ENCODE measurements at regions not wholly inside any gene's neighbourhood (a gene's known extent, or its start where the extent isn't known, plus 50 kb on each side); places are given as distances from the start of the nearest gene placed in this dataset.

GRCh38 chr18:27685807-27686412 lies 491.0 kb downstream of the CDH2 start:
- TF ChIP-seq CTCF (IDR thresholded peaks at IDR 0.05): no peak
- intact Hi-C loops (cut with DNase I, micrococcal nuclease): no loop called here
- DNase-seq (peak in 1 of 3 donors; percentile 60), ATAC-seq (no peak)
- no peak overlapping the region for H3K4me3 ChIP-seq
- H3K4me1 ChIP-seq (ENCODE audit: low read depth): no peaks in the 10 kb centered on the region
- no peaks in the 10 kb centered on the region for H3K36me3 ChIP-seq (ENCODE audit: low read depth)
- H3K9me3 ChIP-seq: no peaks in the 10 kb centered on the region

- DNase-seq (no peak), ATAC-seq (no peak)
- Histone ChIP-seq H3K4me1 (ENCODE audit: low read depth) (no peaks in the 10 kb centered on the region), H3K36me3 (ENCODE audit: low read depth) (no peaks in the 10 kb centered on the region), H3K9me3 (no peaks in the 10 kb centered on the region), H3K4me3 (no peak overlapping the region)
- no peak for TF ChIP-seq CTCF (IDR thresholded peaks at IDR 0.05)
- intact Hi-C loops (cut with DNase I, micrococcal nuclease): no loop called here
Observed at GRCh38 chr18:27685091-27685490, 491.8 kb downstream of the CDH2 start.

- no peak for DNase-seq
- intact Hi-C loops (cut with DNase I, micrococcal nuclease): no loop called here
- Histone ChIP-seq H3K36me3 (ENCODE audit: low read depth) (no peaks in the 10 kb centered on the region), H3K4me3 (no peak overlapping the region), H3K4me1 (ENCODE audit: low read depth) (no peaks in the 10 kb centered on the region), H3K9me3 (no peaks in the 10 kb centered on the region)
- no peak for ATAC-seq
- no peak for TF ChIP-seq CTCF (IDR thresholded peaks at IDR 0.05)
Observed at GRCh38 chr18:27674411-27674810, 489.3 kb upstream of the CHST9 start.

- DNase-seq (no peak), ATAC-seq (no peak)
- intact Hi-C loops (cut with DNase I, micrococcal nuclease): no loop called here
- Histone ChIP-seq H3K36me3 (ENCODE audit: low read depth) (no peaks in the 10 kb centered on the region), H3K4me3 (no peak overlapping the region), H3K9me3 (no peaks in the 10 kb centered on the region), H3K4me1 (ENCODE audit: low read depth) (no peaks in the 10 kb centered on the region)
- TF ChIP-seq CTCF (IDR thresholded peaks at IDR 0.05): no peak
Observed at GRCh38 chr18:27673861-27674260, 488.8 kb upstream of the CHST9 start.

- Histone ChIP-seq H3K4me1 (ENCODE audit: low read depth) (no peaks in the 10 kb centered on the region), H3K36me3 (ENCODE audit: low read depth) (no peaks in the 10 kb centered on the region), H3K4me3 (no peak overlapping the region), H3K9me3 (no peaks in the 10 kb centered on the region)
- no peak for TF ChIP-seq CTCF (IDR thresholded peaks at IDR 0.05)
- intact Hi-C loops (cut with DNase I, micrococcal nuclease): no loop called here
- DNase-seq (no peak), ATAC-seq (no peak)
Observed at GRCh38 chr18:27668158-27668557, 483.1 kb upstream of the CHST9 start.

- no peaks in the 10 kb centered on the region for H3K4me1 ChIP-seq (ENCODE audit: low read depth)
Observed at GRCh38 chr18:27667064-27667463, 482.0 kb upstream of the CHST9 start.

More at GRCh38 chr18:27667064-27667463, 482.0 kb upstream of the CHST9 start:
- no peak for ATAC-seq
- no peaks in the 10 kb centered on the region for H3K9me3 ChIP-seq
- no peak for DNase-seq
- no peak for TF ChIP-seq CTCF (IDR thresholded peaks at IDR 0.05)
- H3K36me3 ChIP-seq (ENCODE audit: low read depth): no peaks in the 10 kb centered on the region
- H3K4me3 ChIP-seq: no peak overlapping the region
- intact Hi-C loops (cut with DNase I, micrococcal nuclease): no loop called here
